ENCODE measurements at regions not wholly inside any gene's neighbourhood (a gene's known extent, or its start where the extent isn't known, plus 50 kb on each side); places are given as distances from the start of the nearest gene placed in this dataset.

GRCh38 chr5:135216471-135217343 is 182.3 kb downstream of the MACROH2A1 start:
- DNase-seq, result no peak

GRCh38 chr5:135215617-135216470 is 181.8 kb upstream of the PITX1 start:
- DNase-seq, result no peak

GRCh38 chr5:135214897-135215616 is 181.0 kb upstream of the PITX1 start:
- no peak for DNase-seq

- DNase-seq, result no peak
These were observed 179.6 kb upstream of the PITX1 start for GRCh38 chr5:135213466-135214239.

GRCh38 chr5:135213027-135213386 is 179.0 kb upstream of the PITX1 start:
- no peak for DNase-seq

- DNase-seq, result no peak
These were observed 178.5 kb upstream of the PITX1 start for GRCh38 chr5:135212361-135213026.

GRCh38 chr5:135211791-135212190 is 177.8 kb upstream of the PITX1 start:
- DNase-seq, result no peak

GRCh38 chr5:135211083-135211790 is 177.2 kb upstream of the PITX1 start:
- no peak for DNase-seq

- DNase-seq, result no peak
These were observed 176.4 kb upstream of the PITX1 start for GRCh38 chr5:135210286-135211055.

GRCh38 chr5:135208903-135209721 is 175.1 kb upstream of the PITX1 start:
- DNase-seq, result no peak

- no peak for DNase-seq
These were observed 174.5 kb upstream of the PITX1 start for GRCh38 chr5:135208555-135208902.

- DNase-seq, result no peak
These were observed 173.8 kb upstream of the PITX1 start for GRCh38 chr5:135207866-135208265.

GRCh38 chr5:135206862-135207261 is 172.8 kb upstream of the PITX1 start:
- no peak for DNase-seq

GRCh38 chr5:135205632-135206349 is 171.8 kb upstream of the PITX1 start:
- DNase-seq, result no peak

GRCh38 chr5:135204151-135204600 is 170.1 kb upstream of the PITX1 start:
- DNase-seq, result no peak

GRCh38 chr5:135203593-135204036 is 169.6 kb upstream of the PITX1 start:
- DNase-seq, result no peak

GRCh38 chr5:135203019-135203418 is 169.0 kb upstream of the PITX1 start:
- no peak for DNase-seq

- DNase-seq, result no peak
These were observed 165.9 kb upstream of the PITX1 start for GRCh38 chr5:135199919-135200318.

GRCh38 chr5:135196483-135196882 is 162.5 kb upstream of the PITX1 start:
- no peak for DNase-seq

All from NCI-H187 (cell line).